A549 (cell line): ENCODE measurements at regions not wholly inside any gene's neighbourhood (a gene's known extent, or its start where the extent isn't known, plus 50 kb on each side); places are given as distances from the start of the nearest gene placed in this dataset.

ENCODE experiments used
- ATAC-seq, 2 experiments: fragments of 200-7000 bp in 1 of 2; fragments of >200 bp in 1 of 2; cut with Nextera tagmentation in 1 of 2; cut with Tn5 transposase in 1 of 2; 3 replicates each; pipeline versions ENCODE4 v1.8.0 to v1.9.1; 2018 to 2020; ENCODE audit warnings: mild to moderate bottlenecking in 1 of 2, moderate library complexity in 1 of 2
- CTCF ChIA-PET: fragments of 300-600 bp; sonication (Branson Sonifier 250); formaldehyde crosslinking; extraction: SDS; loops from one replicate; lab custom pipeline; 2021; ENCODE audit warnings: antibody characterized with exemption, inconsistent platforms; lab: Yijun Ruan, JAX
- POLR2A ChIA-PET: fragments of 350-600 bp; formaldehyde crosslinking; extraction: SDS; loops from one replicate; lab custom pipeline; 2021; ENCODE audit warnings: antibody characterized with exemption, inconsistent platforms; lab: Yijun Ruan, JAX
- DNase-seq, 2 experiments: peaks; one replicate each; pipeline versions ENCODE4 v3.0.0 to v3.0.0-alpha.2; 2011 to 2016; ENCODE audit warnings: low read depth in 1 of 2, low spot score in 1 of 2
- FAIRE-seq: peaks from 2 replicates; lab custom pipeline; 2011; peaks lifted over from hg19 to GRCh38; lab: Jason Lieb, UNC
- H3K27ac ChIP-seq, 2 experiments: fragments of >200 bp; sonication (Bioruptor Twin); formaldehyde crosslinking; 3 replicates each; pipeline ENCODE4 v1.5.1; 2016 to 2017
- H3K4me1 ChIP-seq: fragments of >200 bp; sonication (Bioruptor Twin); formaldehyde crosslinking; 3 replicates; pipeline ENCODE4 v1.6.1; 2016
- H3K4me2 ChIP-seq: fragments of >200 bp; sonication (Bioruptor Twin); formaldehyde crosslinking; 3 replicates; pipeline ENCODE4 v1.6.1; 2016
- H3K4me3 ChIP-seq: fragments of >200 bp; sonication (Bioruptor Twin); formaldehyde crosslinking; 3 replicates; pipeline ENCODE4 v1.5.1; 2016
- H3K9me3 ChIP-seq: fragments of >200 bp; sonication (Bioruptor Twin); formaldehyde crosslinking; 3 replicates; pipeline ENCODE4 v1.6.1; 2016
- ATOH8 ChIP-seq: fragments of 250-450 bp; sonication (Bioruptor Pico); IDR thresholded peaks from 2 replicates; pipeline ENCODE4 v1.5.0; 2020; ENCODE audit warnings: low read depth, mild to moderate bottlenecking, moderate library complexity
- CBX2 ChIP-seq: fragments of 200-600 bp; sonication (generic); IDR thresholded peaks from 2 replicates; pipeline ENCODE4 v1.6.1; 2016; ENCODE audit warnings: low read depth, mild to moderate bottlenecking, borderline replicate concordance
- CTCF ChIP-seq: fragments of >200 bp; sonication (Bioruptor Twin); formaldehyde crosslinking; IDR thresholded peaks from 3 replicates; pipeline ENCODE4 v1.5.1; 2016
- EHMT2 ChIP-seq: fragments of 200-600 bp; sonication (generic); IDR thresholded peaks from 2 replicates; pipeline ENCODE4 v1.6.1; 2016; ENCODE audit warnings: antibody characterized with exemption, low read depth, mild to moderate bottlenecking, moderate library complexity
- ELK1 ChIP-seq: fragments of 150-350 bp; IDR thresholded peaks from 2 replicates; pipeline ENCODE4 v1.6.1; 2014; ENCODE audit warnings: low read depth, mild to moderate bottlenecking, low read length
- ESRRA ChIP-seq: fragments of 150-350 bp; IDR thresholded peaks from 2 replicates; pipeline ENCODE4 v1.6.1; 2014; ENCODE audit warnings: mild to moderate bottlenecking, low read length, borderline replicate concordance
- FOSL2 ChIP-seq, 2 experiments: fragments of 450-650 bp in 1 of 2; fragments of >200 bp in 1 of 2; sonication (Bioruptor Twin) in 1 of 2; formaldehyde crosslinking; IDR thresholded peaks; 2 replicates each; pipeline versions ENCODE4 v1.5.0 to v1.6.1; 2016 to 2020; ENCODE audit warnings: mild to moderate bottlenecking in 1 of 2, moderate library complexity in 1 of 2
- HDAC2 ChIP-seq: fragments of 200-600 bp; sonication (generic); IDR thresholded peaks from 2 replicates; pipeline ENCODE4 v1.6.1; 2016
- HEYL ChIP-seq: fragments of 250-450 bp; sonication (Bioruptor Pico); IDR thresholded peaks from 2 replicates; pipeline ENCODE4 v1.8.0; 2021; ENCODE audit warnings: mild to moderate bottlenecking, moderate library complexity
- HOXB13 ChIP-seq: fragments of 250-450 bp; sonication (Bioruptor Pico); IDR thresholded peaks from 2 replicates; pipeline ENCODE4 v1.5.0; 2020; ENCODE audit warnings: low read depth, mild to moderate bottlenecking, moderate library complexity
- JUN ChIP-seq, 2 experiments: fragments of >200 bp; sonication (Bioruptor Twin); formaldehyde crosslinking; IDR thresholded peaks; 2 replicates in 1 of 2; 3 replicates in 1 of 2; pipeline ENCODE4 v1.6.1; 2016 to 2017
- MAX ChIP-seq: IDR thresholded peaks from 2 replicates; pipeline ENCODE4 v1.6.1; 2012
- MAZ ChIP-seq: fragments of 150-350 bp; IDR thresholded peaks from 2 replicates; pipeline ENCODE4 v1.6.1; 2014; ENCODE audit warnings: antibody characterized with exemption, low read depth, low read length, borderline replicate concordance
- MYC ChIP-seq: IDR thresholded peaks from 2 replicates; pipeline ENCODE4 v1.6.1; 2012; ENCODE audit warnings: mild to moderate bottlenecking, inconsistent platforms, low read length, improper control_type of control experiment, borderline replicate concordance
- NR3C1 ChIP-seq: fragments of >200 bp; sonication (Bioruptor Twin); formaldehyde crosslinking; IDR thresholded peaks from 3 replicates; pipeline ENCODE4 v1.6.1; 2017
- RAD21 ChIP-seq, 2 experiments: fragments of >200 bp in 1 of 2; sonication (Bioruptor Twin) in 1 of 2; formaldehyde crosslinking in 1 of 2; IDR thresholded peaks in 1 of 2; conservative IDR thresholded peaks in 1 of 2; 2 replicates in 1 of 2; 3 replicates in 1 of 2; pipeline ENCODE4 v1.6.1; 2012 to 2018; ENCODE audit warnings: inconsistent platforms in 1 of 2
- RFX5 ChIP-seq: fragments of 450-650 bp; IDR thresholded peaks from 2 replicates; pipeline ENCODE4 v1.7.1; 2014; ENCODE audit warnings: antibody characterized with exemption, mild to moderate bottlenecking, moderate library complexity
- SMC3 ChIP-seq: fragments of >200 bp; sonication (Bioruptor Twin); formaldehyde crosslinking; IDR thresholded peaks from 3 replicates; pipeline ENCODE4 v1.6.1; 2018; ENCODE audit warnings: inconsistent platforms
- TP53 ChIP-seq: fragments of 250-450 bp; sonication (Bioruptor Pico); IDR thresholded peaks from 2 replicates; pipeline ENCODE4 v1.5.0; 2021; ENCODE audit warnings: mild to moderate bottlenecking, moderate library complexity
- ZFP36 ChIP-seq: fragments of 450-650 bp; IDR thresholded peaks from 2 replicates; pipeline ENCODE4 v1.6.1; 2014; ENCODE audit warnings: borderline replicate concordance; ENCODE audit not compliant: partially characterized antibody
- ZSCAN20 ChIP-seq: fragments of 250-450 bp; sonication (Bioruptor Pico); IDR thresholded peaks from 2 replicates; pipeline ENCODE4 v1.8.0; 2022; ENCODE audit warnings: mild to moderate bottlenecking, moderate library complexity
- WGBS: methylation state at CpG from one replicate; pipeline ENCODE4 v1.1.6; 2017; ENCODE audit errors: missing lambda C conversion rate; 5-methylcytosine and 5-hydroxymethylcytosine counted together

- no peak for TF ChIP-seq HOXB13 (CRISPR knock-in tag)
- no peak for TF ChIP-seq TP53 (CRISPR knock-in tag)
Observed at GRCh38 chr13:22736768-22737092, 444.0 kb upstream of the SGCG start (continued).

- no peaks in the 10 kb centered on the region for H3K4me1 ChIP-seq
- CTCF ChIA-PET: no interaction called here
- TF ChIP-seq CTCF: no peak
- no peak for TF ChIP-seq HOXB13 (CRISPR knock-in tag)
- TF ChIP-seq SMC3: no peak
- no peak for TF ChIP-seq CBX2
- TF ChIP-seq ZFP36: no peak
- no peak for TF ChIP-seq RFX5
- no peak for TF ChIP-seq FOSL2 (IDR thresholded peaks at IDR 0.05)
- TF ChIP-seq FOSL2 (CRISPR knock-in tag; IDR thresholded peaks at IDR 0.05): no peak
- TF ChIP-seq HEYL (CRISPR knock-in tag): no peak
- no peak for TF ChIP-seq MAX
- TF ChIP-seq HDAC2: no peak
- no peak for TF ChIP-seq ATOH8 (CRISPR knock-in tag)
- TF ChIP-seq EHMT2: no peak
- no peak for TF ChIP-seq RAD21 (conservative IDR thresholded peaks at IDR 0.05 in 1 of 2, IDR thresholded peaks at IDR 0.05 in 1 of 2)
- TF ChIP-seq ELK1: no peak
- no peak for TF ChIP-seq ESRRA
- no peak for TF ChIP-seq MYC
- TF ChIP-seq, all 56 proteins: peak for 0
- POLR2A ChIA-PET: no interaction called here
- H3K4me3 ChIP-seq: no peak overlapping the region
- FAIRE-seq (no peak), DNase-seq (no peak), ATAC-seq (no peak)
- H3K4me2 ChIP-seq: no peak overlapping the region
- no peak overlapping the region for H3K27ac ChIP-seq
- 51% methylated on average over 3 of the region's 3 CpGs for WGBS
- H3K9me3 ChIP-seq: no peaks in the 10 kb centered on the region
Observed at GRCh38 chr13:22738357-22738756, 442.4 kb upstream of the SGCG start.

- DNase-seq: peak in 1 of 2 experiments; percentile 11
- TF ChIP-seq JUN (IDR thresholded peaks at IDR 0.05): no peak
- TF ChIP-seq MAZ: no peak
- TF ChIP-seq ZSCAN20: no peak
- no peak for TF ChIP-seq NR3C1
Observed at GRCh38 chr13:22740264-22740663, 440.5 kb upstream of the SGCG start.

More at GRCh38 chr13:22740264-22740663, 440.5 kb upstream of the SGCG start:
- H3K9me3 ChIP-seq: no peaks in the 10 kb centered on the region
- no peak overlapping the region for H3K4me2 ChIP-seq
- ATAC-seq (no peak), FAIRE-seq (no peak)
- H3K4me3 ChIP-seq: no peak overlapping the region
- POLR2A ChIA-PET: no interaction called here
- no peaks in the 10 kb centered on the region for H3K4me1 ChIP-seq
- H3K27ac ChIP-seq: no peak overlapping the region
- 31% methylated on average over 3 of the region's 3 CpGs for WGBS
- CTCF ChIA-PET: no interaction called here
